ENCODE measurements at regions not wholly inside any gene's neighbourhood (a gene's known extent, or its start where the extent isn't known, plus 50 kb on each side); places are given as distances from the start of the nearest gene placed in this dataset.
"Not testable (repeated sequence)": the region's sequence is repeated elsewhere in the genome, so short reads cannot be mapped to it uniquely, and the experiment has no call there.

DNA sequence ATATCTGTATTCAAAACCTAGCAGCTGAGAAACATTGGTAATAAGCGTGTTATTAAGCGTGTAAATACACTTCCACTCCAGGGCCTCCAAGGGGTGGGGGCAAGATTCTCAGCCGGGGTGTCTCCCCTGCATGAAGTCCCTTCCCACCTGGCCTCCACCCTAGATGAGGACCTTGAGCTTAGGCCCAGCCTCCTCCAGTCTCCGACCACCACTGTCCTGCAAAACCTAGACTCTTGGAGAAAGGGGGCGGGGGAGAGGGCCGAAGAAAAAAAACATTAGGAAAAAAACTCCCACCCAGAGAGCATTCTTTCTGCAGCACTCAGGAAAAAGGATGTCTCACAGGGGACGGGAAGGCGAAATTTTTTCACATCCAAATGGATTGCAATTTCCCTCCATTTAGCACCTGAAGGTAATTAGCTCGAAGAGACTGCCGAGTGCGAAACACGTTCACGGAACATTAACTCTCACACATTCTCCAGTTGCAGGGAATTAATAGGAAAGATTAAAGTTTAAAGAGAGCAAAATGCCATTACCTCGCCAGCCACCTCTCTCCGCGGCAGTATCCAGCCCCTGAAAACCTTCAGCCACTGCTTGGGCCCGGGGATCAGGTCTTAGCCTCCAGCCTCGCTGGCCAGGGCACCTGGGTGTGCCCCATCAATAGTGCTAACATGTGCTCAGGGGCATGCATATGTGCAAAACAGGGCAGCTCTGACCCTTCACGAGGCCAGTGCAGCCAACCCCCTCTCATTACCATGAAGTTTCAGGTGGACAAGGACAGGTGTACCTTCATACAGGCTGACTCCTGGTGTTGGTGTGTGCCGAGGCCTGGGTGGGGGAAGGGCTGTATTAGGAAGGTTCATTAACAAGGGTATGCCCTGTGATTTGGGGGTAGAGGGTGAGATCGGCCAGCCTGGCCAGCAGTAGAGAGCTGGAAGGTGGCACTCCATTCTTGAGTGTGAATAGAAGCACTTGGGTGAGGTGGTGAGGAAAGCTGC, 77.2 kb downstream of the HIF1AN start:
- no peak for DNase-seq (ENCODE audit: low spot score)

GRCh38 chr10:100613846-100614245, 78.1 kb downstream of the HIF1AN start:
- no peak for DNase-seq (ENCODE audit: low spot score)

- DNase-seq (ENCODE audit: low spot score) = no peak
Measured at GRCh38 chr10:100614429-100615095, 78.8 kb downstream of the HIF1AN start.

DNA sequence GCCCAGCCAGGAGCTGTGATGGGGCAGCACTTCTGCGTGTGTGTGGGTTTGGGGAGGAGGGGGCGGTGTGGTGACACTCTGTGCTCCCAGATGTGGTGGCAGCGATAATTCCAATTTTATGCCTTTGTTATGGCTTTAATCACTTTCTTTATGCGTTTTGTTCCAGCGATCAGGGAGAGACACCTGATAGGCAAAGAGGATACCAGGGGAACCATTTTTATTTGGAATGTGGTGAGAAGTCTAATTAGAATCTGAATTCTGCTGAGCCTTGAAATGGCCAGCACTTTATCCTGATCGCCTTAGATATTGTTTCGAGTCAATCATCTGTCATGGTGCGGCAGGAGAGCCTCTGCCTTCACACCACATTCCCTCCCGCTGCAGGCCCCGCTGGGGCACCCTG, 79.5 kb downstream of the HIF1AN start:
- no peak for DNase-seq (ENCODE audit: low spot score)

GRCh38 chr10:100615908-100616307, 80.2 kb downstream of the HIF1AN start:
- DNase-seq (ENCODE audit: low spot score) = no peak

DNA sequence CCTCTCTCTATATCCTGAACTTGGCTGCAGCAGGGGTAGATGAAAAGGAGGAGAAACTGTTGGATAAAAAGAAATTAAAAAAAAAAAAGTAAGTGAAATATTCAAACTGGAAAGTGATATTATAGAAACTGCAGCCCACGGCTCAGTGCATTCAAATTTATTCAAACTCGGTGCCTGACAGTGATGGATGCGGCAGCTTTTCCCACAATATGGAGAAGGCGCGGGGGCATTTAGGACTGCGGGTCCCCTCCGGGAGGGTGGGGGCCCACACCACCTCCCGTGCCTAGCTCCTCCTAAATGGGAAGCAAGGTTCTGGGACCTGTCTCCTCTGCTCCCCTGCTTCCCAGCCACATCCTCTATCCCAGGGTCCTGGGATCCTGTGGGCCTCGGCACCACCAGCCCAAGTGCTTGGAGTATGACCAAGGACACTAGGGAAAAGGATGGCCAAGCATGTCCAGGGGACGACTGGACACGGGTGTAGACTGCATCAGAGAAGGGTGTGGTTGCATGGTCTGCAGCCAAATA, 82.4 kb downstream of the HIF1AN start:
- no peak for DNase-seq (ENCODE audit: low spot score)

- no peak for DNase-seq (ENCODE audit: low spot score)
Measured at GRCh38 chr10:100618632-100619255, 83.0 kb downstream of the HIF1AN start.

DNA sequence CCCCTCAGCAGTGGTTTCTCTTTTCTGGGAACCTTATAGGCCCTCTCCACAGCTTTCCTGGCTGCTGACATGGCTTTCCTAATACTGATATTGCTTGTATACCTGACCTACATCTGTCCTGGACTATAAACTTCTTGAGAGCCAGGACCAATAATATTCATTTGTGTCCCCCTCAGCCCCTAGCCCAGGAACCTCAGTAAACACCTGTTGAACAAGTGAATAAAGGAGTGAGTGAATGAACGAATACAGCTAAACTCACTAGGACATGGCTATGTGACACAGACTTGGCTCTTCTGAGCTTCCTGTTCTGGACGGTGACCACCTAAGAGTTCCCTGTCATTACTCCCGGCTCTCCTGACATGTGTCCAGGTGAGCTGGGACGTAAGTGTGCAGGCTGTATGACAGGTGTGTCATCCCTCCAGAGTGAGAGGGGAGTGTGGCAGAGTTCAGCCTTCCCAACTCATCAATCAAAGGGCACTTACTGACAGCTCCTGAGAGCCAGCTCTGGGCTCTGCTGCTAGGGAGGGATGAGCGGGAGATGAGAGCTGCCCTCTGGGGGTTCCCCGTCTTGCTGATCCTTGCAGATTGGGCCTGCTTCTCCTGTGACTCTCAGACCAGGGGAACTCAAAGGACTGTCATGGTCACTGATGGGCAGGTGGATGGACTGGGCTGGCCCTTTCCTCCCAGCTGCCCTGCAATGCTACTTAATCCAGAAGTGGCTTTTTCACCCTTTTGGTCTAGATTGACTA, 84.5 kb downstream of the HIF1AN start:
- no peak for DNase-seq (ENCODE audit: low spot score)

DNA sequence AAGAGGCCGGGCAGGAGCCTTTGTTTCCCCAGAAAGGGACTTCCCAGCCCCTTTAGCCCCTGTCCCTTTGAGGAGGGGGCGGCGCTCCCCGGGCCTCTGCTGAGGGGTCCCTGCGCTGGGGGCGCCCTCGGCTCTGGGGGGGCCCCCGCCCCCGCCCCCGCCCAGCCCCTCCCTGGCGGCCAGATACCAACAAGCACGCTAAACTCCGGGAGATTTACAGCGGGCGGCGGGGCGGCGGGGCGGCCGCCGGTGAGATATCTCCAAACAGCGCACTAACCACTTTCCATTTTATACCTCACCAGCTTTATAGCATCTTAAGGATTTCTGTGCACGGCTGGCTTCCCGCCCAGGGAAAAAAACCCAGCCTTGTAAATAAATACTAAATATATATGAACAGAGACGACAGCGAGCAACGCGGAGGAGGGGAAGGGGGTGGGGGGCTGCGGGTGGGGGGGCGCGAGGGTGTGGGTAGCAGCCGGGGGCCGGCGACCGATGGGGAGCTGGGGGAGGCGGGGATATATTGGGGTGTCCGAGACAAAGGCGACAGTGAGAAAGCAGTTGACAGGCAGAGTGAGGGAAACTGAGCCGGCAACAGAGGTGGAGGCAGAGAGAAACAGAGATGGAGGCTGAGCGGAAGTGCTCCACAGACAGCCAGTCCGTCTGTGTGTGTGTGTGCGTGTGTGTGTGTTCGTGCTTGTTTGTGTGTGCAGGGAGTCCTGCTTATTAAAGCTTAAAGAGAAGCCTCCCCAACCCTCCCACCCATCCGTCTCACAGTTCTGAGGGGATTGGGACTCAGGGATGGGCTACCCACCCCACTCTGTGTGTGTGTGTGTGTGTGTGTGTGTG, 85.8 kb downstream of the HIF1AN start:
- DNase-seq (ENCODE audit: low spot score) = no peak

DNA sequence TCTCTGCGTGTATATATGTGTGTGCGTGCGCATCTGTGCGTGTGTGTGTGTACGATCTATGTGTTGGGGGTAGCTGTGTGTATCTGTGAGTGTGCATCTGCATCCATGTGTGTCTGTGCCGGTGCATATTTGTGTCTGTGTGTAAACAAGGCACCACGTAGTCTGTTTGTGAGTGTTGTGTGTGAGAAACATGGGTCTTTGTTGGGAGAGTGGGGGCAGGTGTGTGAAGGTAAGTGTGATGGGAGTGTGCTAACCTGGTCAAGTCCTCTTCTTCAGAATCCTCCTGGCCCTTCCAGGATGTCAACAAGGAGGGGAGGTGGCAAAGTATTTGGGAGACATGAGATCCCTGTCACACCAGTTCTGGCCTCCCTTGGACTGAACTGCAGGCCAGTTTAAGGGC, 87.2 kb downstream of the HIF1AN start:
- DNase-seq (ENCODE audit: low spot score) = no peak

GRCh38 chr10:100623521-100624230, 87.9 kb downstream of the HIF1AN start:
- DNase-seq (ENCODE audit: low spot score) = no peak

DNA sequence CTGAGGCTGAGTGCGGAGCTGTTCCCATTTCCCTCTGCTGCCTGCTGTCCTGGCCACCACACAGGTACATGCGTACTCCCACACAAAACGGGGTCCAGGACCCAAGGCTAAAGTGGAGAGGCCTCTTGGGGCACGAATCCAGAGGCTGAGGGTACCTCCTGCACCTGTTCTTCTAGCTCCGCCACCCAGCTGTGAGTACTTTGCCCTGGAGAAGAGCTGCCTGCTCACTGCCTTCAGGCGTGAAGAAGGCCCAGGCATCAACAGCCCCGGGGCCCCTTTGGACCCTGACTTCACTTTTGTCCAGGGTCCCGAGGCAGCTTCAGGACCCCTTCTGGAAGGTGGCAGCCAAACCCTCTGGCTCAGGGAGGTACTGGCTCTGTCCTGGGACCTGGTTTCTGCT, 88.6 kb downstream of the HIF1AN start:
- DNase-seq (ENCODE audit: low spot score) = no peak

DNA sequence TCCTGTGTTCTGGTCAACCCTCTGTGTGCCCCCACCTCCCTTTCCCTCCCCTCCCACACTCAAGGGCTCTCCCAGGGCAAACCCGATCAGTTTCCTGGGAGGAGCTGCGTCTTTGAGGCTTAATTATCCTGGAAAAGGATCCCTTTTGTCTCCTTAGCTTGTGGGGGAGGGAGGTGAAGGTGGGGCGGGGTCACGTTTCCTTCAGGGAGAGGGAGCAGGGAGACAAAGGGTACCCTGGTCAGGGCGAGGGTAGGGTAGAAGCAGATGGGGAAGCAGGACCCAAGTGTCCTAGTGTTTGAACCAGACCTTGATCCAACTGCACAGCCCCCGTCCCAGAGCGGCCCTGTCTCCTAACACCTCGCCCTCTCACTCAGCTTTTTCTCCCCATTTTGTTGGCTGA, 90.1 kb downstream of the HIF1AN start:
- DNase-seq (ENCODE audit: low spot score) = no peak

- no peak for DNase-seq (ENCODE audit: low spot score)
Measured at GRCh38 chr10:100628061-100628460, 92.3 kb downstream of the HIF1AN start.

DNA sequence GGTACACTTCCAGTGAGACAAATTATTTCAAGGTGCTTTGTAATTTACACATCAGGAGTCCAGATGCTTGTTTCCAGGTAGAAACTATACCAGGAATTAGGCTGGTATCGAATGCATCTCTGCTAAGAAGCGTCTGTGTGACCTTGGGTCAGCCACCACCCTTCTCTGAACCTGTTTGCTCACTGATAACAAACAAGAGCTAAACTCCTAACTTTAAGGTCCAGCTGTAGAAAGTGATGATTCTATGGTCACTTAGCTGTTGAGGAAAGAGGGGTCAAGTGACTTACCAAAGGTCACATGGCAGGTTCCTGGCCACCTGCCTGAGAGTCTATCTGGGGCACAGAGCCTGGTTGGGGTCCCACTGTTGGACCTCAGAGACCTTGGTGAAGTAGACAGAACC, 95.4 kb downstream of the HIF1AN start:
- no peak for DNase-seq (ENCODE audit: low spot score)

DNA sequence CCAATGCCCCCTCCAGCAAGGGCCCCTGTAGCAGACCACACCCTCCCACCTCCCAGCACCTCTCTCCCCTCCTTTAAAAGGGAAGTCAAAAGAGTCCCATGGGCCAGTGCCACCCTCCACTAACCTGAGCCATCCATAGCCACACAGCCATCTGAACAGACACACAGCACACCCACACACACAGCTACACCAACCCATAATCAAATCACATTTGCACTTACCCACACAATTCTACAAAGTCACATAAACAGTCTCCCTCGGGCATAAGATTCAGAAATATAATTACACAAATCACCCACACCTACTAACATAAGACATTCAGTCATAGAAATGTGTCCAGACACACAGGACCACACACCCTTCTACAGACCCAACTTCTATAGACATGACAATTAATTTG, 96.3 kb downstream of the HIF1AN start:
- DNase-seq (ENCODE audit: low spot score) = peak; percentile 29

GRCh38 chr10:100634034-100634433, 98.3 kb downstream of the HIF1AN start:
- no peak for DNase-seq (ENCODE audit: low spot score)

- no peak for DNase-seq (ENCODE audit: low spot score)
Measured at GRCh38 chr10:100636848-100637553, 101.3 kb downstream of the HIF1AN start.

DNA sequence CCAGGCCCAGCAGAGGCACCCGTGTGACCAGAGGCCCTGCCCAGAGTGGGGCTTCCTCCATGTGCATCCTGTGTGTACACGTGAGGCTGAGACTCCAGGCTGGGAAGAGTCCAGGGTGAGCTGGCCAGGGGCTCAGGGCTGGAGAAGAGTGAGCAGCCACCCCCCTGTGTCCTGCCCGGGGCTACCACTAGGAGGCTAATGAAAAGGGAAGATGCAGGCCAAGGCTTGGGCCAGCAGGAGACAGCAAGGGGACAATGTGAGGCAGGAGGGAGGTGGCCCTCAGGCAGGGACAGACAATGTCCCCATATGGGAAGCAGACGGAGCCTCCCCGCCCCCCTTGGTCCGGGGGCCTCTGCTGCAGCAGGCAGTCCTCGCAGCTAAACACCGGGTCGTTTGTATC, 102.0 kb downstream of the HIF1AN start:
- no peak for DNase-seq (ENCODE audit: low spot score)

GRCh38 chr10:100638969-100639368, 103.2 kb downstream of the HIF1AN start:
- not testable (repeated sequence) for DNase-seq (ENCODE audit: low spot score)

All from Ammon's horn (tissue), 1 donor.